K562 (cell line): ENCODE measurements at regions not wholly inside any gene's neighbourhood (a gene's known extent, or its start where the extent isn't known, plus 50 kb on each side); places are given as distances from the start of the nearest gene placed in this dataset.

ENCODE experiments used
- ARID2 ChIP-seq: fragments of 450-650 bp; IDR thresholded peaks from 2 replicates; pipeline ENCODE4 v1.6.1; 2017; ENCODE audit warnings: antibody characterized with exemption, mild to moderate bottlenecking
- CTCF ChIP-seq, 3 experiments: IDR thresholded peaks in 2 of 3; conservative IDR thresholded peaks in 1 of 3; 2 replicates each; pipeline ENCODE4 v1.5.1; 2011 to 2012; ENCODE audit warnings: low read length in 3 of 3, mild to moderate bottlenecking in 3 of 3, control low read depth in 2 of 3, improper control_type of control experiment in 1 of 3, inconsistent platforms in 1 of 3, low read depth in 1 of 3, mixed read lengths in 1 of 3, moderate library complexity in 1 of 3; ENCODE audit not compliant: insufficient read depth in 2 of 3
- EP300 ChIP-seq: IDR thresholded peaks from 2 replicates; pipeline ENCODE4 v1.6.1; 2012; ENCODE audit warnings: low read length, improper control_type of control experiment
- GABPB1 ChIP-seq: sonication (generic); formaldehyde crosslinking; IDR thresholded peaks from 2 replicates; pipeline ENCODE4 v1.8.0; 2022; ENCODE audit warnings: mild to moderate bottlenecking, missing genetic modification reagents
- NFXL1 ChIP-seq: fragments of 450-650 bp; formaldehyde crosslinking; IDR thresholded peaks from 2 replicates; pipeline ENCODE4 v1.4.0; 2021; ENCODE audit warnings: mild to moderate bottlenecking
- POLR2A ChIP-seq: fragments of 450-650 bp; conservative IDR thresholded peaks from 2 replicates; pipeline ENCODE4 v1.6.1; 2016
- TF ChIP-seq, protein P1 (sequence below), 3 experiments: fragments of 200-800 bp in 1 of 3; fragments of 250-450 bp in 1 of 3; fragments of 450-650 bp in 1 of 3; sonication (Bioruptor Pico) in 1 of 3; sonication (Bioruptor generic) in 1 of 3; formaldehyde crosslinking in 1 of 3; IDR thresholded peaks; 2 replicates each; pipeline versions ENCODE4 v1.6.1 to v1.8.0; 2016 to 2022; ENCODE audit warnings: mild to moderate bottlenecking in 2 of 3, missing genetic modification characterization in 2 of 3, missing compliant biosample characterization in 1 of 3, moderate library complexity in 1 of 3

- no peak for TF ChIP-seq EP300
- no peak for TF ChIP-seq GABPB1
- TF ChIP-seq POLR2A, result no peak
- no peak for TF ChIP-seq NFXL1
- no peak for TF ChIP-seq CTCF (IDR thresholded peaks at IDR 0.05 in 2 of 3, conservative IDR thresholded peaks at IDR 0.05 in 1 of 3; ENCODE audit: insufficient read depth in 2 of 3, low read depth in 1 of 3, low read length in 3 of 3)
- TF ChIP-seq ARID2, result no peak
- TF ChIP-seq, protein P1, sequence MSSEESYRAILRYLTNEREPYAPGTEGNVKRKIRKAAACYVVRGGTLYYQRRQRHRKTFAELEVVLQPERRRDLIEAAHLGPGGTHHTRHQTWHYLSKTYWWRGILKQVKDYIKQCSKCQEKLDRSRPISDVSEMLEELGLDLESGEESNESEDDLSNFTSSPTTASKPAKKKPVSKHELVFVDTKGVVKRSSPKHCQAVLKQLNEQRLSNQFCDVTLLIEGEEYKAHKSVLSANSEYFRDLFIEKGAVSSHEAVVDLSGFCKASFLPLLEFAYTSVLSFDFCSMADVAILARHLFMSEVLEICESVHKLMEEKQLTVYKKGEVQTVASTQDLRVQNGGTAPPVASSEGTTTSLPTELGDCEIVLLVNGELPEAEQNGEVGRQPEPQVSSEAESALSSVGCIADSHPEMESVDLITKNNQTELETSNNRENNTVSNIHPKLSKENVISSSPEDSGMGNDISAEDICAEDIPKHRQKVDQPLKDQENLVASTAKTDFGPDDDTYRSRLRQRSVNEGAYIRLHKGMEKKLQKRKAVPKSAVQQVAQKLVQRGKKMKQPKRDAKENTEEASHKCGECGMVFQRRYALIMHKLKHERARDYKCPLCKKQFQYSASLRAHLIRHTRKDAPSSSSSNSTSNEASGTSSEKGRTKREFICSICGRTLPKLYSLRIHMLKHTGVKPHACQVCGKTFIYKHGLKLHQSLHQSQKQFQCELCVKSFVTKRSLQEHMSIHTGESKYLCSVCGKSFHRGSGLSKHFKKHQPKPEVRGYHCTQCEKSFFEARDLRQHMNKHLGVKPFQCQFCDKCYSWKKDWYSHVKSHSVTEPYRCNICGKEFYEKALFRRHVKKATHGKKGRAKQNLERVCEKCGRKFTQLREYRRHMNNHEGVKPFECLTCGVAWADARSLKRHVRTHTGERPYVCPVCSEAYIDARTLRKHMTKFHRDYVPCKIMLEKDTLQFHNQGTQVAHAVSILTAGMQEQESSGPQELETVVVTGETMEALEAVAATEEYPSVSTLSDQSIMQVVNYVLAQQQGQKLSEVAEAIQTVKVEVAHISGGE (CRISPR knock-in tag; IDR thresholded peaks at IDR 0.05), result no peak
These were observed 111.1 kb downstream of the ARRDC3 start for GRCh38 chr5:91271999-91272398.
